ENCODE measurements at regions not wholly inside any gene's neighbourhood (a gene's known extent, or its start where the extent isn't known, plus 50 kb on each side); places are given as distances from the start of the nearest gene placed in this dataset.

GRCh38 chr16:85428899-85429775, 184.0 kb upstream of the GSE1 start:
- TF ChIP-seq CTCF (IDR thresholded peaks at IDR 0.05) (no peak), EP300 (IDR thresholded peaks at IDR 0.05) (no peak), POLR2A (IDR thresholded peaks at IDR 0.05) (no peak)
